MCF 10A (cell line): ENCODE measurements at regions not wholly inside any gene's neighbourhood (a gene's known extent, or its start where the extent isn't known, plus 50 kb on each side); places are given as distances from the start of the nearest gene placed in this dataset.

Source experiments
- BruUV-seq: library from RNA; stranded (reverse); fragments of 400-500 nt; replicated peaks from 2 replicates; lab custom pipeline; 2021; lab: Mats Ljungman, UMichigan
- CTCF ChIA-PET: fragments of 300-600 bp; sonication (Branson Sonifier 250); formaldehyde crosslinking; extraction: SDS; loops from one replicate; lab custom pipeline; 2021; ENCODE audit warnings: antibody characterized with exemption, inconsistent platforms; lab: Yijun Ruan, JAX
- POLR2A ChIA-PET: fragments of 300-600, 350-650 bp; sonication (Branson Sonifier 250); formaldehyde crosslinking; extraction: SDS; loops from one replicate; lab custom pipeline; 2020; ENCODE audit warnings: antibody characterized with exemption, inconsistent platforms; lab: Yijun Ruan, JAX
- DNase-seq: peaks from one replicate; pipeline ENCODE4 v3.0.0-alpha.2; 2018; ENCODE audit not compliant: unreplicated experiment
- H3K27ac Mint-ChIP-seq: one replicate; pipeline ENCODE4 v1.8.0; 2022; ENCODE audit warnings: mild to moderate bottlenecking, low read depth, mixed read lengths; ENCODE audit not compliant: unreplicated experiment
- H3K27me3 Mint-ChIP-seq: one replicate; pipeline ENCODE4 v1.8.0; 2022; ENCODE audit warnings: mixed read lengths; ENCODE audit not compliant: insufficient read depth, unreplicated experiment
- H3K36me3 Mint-ChIP-seq: one replicate; pipeline ENCODE4 v1.8.0; 2022; ENCODE audit warnings: mild to moderate bottlenecking, moderate library complexity, mixed read lengths; ENCODE audit not compliant: insufficient read depth, unreplicated experiment
- H3K4me1 Mint-ChIP-seq: one replicate; pipeline ENCODE4 v1.8.0; 2022; ENCODE audit warnings: mixed read lengths; ENCODE audit not compliant: insufficient read depth, unreplicated experiment
- H3K4me3 Mint-ChIP-seq: one replicate; pipeline ENCODE4 v1.8.0; 2022; ENCODE audit warnings: mild to moderate bottlenecking, moderate library complexity, mixed read lengths; ENCODE audit not compliant: unreplicated experiment
- H3K9me3 Mint-ChIP-seq: one replicate; pipeline ENCODE4 v1.8.0; 2022; ENCODE audit warnings: mixed read lengths; ENCODE audit not compliant: unreplicated experiment
- intact Hi-C: fragments of 100-400 bp; cut with micrococcal nuclease; formaldehyde crosslinking; loops from 2 replicates; pipeline ENCODE4 v1.14.1; 2022
- TF ChIP-seq, protein P1 (sequence below): fragments of 200-600 bp; IDR thresholded peaks from one replicate; pipeline ENCODE4 v1.8.0; 2022; ENCODE audit warnings: antibody characterized with exemption, mild to moderate bottlenecking; ENCODE audit not compliant: unreplicated experiment

DNA sequence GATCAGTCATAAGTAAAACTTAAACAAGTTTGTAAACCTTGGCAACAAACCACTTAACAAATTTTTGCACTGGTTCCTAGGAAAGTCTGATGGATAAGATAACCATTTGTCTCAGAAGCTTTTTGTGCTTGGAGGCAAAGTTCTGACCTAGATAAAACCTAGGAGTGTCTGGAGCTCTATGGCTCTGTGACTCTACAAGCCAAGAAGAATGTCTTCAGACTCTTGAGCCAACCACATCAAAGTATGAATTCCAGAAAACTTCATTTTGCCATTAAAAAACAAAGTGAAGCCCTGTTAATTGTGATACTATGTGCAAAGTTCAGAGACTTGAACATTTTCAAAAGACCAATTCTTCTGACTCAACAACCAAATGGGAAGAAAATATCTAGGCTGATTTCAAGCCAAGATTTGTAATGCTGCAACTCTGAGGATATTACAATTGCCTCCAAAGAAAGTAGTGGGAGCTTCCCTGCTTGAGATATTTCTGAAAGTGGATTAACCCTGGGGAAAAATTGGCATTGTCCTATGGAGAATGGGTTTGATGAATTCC is 158.1 kb upstream of the FOXQ1 start:
- POLR2A ChIA-PET: interaction anchor here (0.6 to 1.4 kb wide), 3 partner anchors 10 to 29 kb away, joined by 3 to 5 read pairs (median 3); no protein-coding TSS in a partner anchor
- intact Hi-C loops: no loop called here
- H3K4me3 Mint-ChIP-seq: no peak overlapping the region
- H3K36me3 Mint-ChIP-seq: no peaks in the 10 kb centered on the region
- H3K9me3 Mint-ChIP-seq: no peaks in the 10 kb centered on the region
- H3K27ac Mint-ChIP-seq: no peak overlapping the region
- H3K4me1 Mint-ChIP-seq: no peaks in the 10 kb centered on the region
- CTCF ChIA-PET: no interaction called here
- TF ChIP-seq, protein P1, sequence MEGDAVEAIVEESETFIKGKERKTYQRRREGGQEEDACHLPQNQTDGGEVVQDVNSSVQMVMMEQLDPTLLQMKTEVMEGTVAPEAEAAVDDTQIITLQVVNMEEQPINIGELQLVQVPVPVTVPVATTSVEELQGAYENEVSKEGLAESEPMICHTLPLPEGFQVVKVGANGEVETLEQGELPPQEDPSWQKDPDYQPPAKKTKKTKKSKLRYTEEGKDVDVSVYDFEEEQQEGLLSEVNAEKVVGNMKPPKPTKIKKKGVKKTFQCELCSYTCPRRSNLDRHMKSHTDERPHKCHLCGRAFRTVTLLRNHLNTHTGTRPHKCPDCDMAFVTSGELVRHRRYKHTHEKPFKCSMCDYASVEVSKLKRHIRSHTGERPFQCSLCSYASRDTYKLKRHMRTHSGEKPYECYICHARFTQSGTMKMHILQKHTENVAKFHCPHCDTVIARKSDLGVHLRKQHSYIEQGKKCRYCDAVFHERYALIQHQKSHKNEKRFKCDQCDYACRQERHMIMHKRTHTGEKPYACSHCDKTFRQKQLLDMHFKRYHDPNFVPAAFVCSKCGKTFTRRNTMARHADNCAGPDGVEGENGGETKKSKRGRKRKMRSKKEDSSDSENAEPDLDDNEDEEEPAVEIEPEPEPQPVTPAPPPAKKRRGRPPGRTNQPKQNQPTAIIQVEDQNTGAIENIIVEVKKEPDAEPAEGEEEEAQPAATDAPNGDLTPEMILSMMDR: no peak
- DNase-seq: no peak
- BruUV-seq: no TSS peak
- peaks cover 24% of the 10 kb centered on the region for H3K27me3 Mint-ChIP-seq

DNA sequence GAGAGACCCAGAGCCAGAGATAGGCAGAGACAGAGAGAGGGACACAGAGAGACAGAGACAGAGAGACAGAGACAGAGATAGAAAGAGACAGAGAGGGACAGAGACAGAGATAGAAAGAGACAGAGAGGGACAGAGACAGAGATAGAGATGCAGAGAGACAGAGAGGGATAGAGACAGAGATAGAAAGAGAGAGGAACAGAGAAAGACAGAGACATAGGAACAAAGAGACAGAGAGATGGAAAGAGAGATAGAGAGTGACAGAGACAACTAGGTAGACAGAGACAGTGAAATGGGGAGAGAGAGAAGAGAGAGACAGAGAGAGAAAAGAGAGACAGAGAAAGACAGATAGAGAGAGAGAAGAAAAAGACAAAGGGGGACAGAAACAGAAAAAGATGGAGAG is 165.4 kb upstream of the FOXQ1 start:
- Mint-ChIP-seq H3K4me3 (no peak overlapping the region), H3K27ac (no peak overlapping the region), H3K4me1 (no peaks in the 10 kb centered on the region), H3K36me3 (no peaks in the 10 kb centered on the region), H3K9me3 (no peaks in the 10 kb centered on the region), H3K27me3 (peaks cover 14% of the 10 kb centered on the region)
- TF ChIP-seq, protein P1: no peak
- DNase-seq: no peak
- intact Hi-C loops: no loop called here
- BruUV-seq: no TSS peak
- CTCF ChIA-PET: no interaction called here
- POLR2A ChIA-PET: no interaction called here

DNA sequence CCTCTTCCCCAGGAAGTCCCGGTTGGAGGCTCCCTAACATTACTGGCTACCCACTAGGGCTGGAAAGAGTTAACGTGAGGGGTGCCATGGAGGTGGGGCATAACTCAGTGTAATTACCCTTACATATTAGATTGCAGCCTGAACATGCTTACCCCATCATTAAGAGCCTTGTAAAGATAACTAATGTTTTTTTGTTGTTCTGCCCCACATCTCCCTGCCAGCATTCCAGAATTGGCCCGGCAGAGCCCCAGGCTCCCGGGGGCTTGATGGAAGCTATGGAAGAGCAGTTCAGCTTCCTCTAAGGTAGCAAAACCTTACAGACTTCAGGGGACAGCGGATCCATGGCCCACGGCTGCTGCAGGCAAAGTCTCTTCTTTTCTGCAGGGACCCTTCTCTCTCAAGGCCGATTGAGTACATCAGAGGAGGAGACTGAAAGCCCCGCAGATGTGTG is 166.1 kb upstream of the FOXQ1 start:
- H3K4me1 Mint-ChIP-seq: no peaks in the 10 kb centered on the region
- CTCF ChIA-PET: no interaction called here
- H3K27ac Mint-ChIP-seq: no peak overlapping the region
- no peak for DNase-seq
- no peaks in the 10 kb centered on the region for H3K9me3 Mint-ChIP-seq
- H3K27me3 Mint-ChIP-seq: peaks cover 7% of the 10 kb centered on the region
- POLR2A ChIA-PET: no interaction called here
- TF ChIP-seq, protein P1: no peak
- BruUV-seq: no TSS peak
- H3K4me3 Mint-ChIP-seq: no peak overlapping the region
- intact Hi-C loops: no loop called here
- no peaks in the 10 kb centered on the region for H3K36me3 Mint-ChIP-seq

DNA sequence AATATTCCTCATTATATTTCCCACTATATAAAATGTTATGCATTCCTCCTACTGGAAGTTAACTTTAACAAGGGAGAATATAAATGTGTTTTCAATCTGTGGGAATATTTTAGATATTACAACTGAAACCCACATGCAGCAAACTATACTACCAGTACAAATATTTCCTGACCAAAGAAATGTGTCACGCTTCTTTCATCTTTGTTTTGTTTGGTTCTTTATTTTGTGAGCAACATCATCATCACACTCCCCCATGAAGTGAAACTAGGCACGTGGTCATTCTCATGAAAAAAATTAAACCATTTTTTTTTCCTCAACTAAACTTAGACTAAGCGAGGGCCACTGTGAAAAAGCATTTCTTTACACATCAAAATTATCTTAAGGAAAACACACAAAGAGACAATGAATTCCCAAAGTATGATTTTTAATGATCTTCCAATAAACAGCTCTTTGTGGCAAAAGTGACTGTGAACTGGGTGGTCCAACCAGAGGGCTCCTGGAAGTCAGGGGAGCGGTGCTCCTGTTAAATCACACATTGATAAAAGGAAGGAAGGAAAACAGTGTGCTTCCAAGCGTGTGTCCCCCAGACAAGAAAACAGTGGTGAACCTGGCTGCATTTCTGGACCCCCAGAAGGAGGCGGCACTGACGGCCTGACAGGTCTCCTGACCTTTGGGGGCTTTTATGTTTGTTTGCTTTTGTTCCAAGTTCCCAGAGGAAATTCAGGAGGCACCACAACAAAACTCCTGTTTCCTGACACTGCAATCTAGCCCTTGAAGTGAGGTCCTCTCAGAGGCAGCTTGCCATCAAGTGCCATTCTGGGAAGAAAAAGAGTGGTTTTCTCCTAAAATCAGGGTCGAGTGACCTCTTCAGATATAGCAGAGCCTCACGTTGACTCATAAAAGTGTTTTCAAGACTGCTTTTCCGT is 166.8 kb upstream of the FOXQ1 start:
- no peak overlapping the region for H3K27ac Mint-ChIP-seq
- POLR2A ChIA-PET: no interaction called here
- no peak for DNase-seq
- no peak overlapping the region for H3K4me3 Mint-ChIP-seq
- no peaks in the 10 kb centered on the region for H3K9me3 Mint-ChIP-seq
- intact Hi-C loops: no loop called here
- CTCF ChIA-PET: no interaction called here
- BruUV-seq: no TSS peak
- H3K4me1 Mint-ChIP-seq: no peaks in the 10 kb centered on the region
- TF ChIP-seq, protein P1: no peak
- H3K27me3 Mint-ChIP-seq: peaks cover under 1% of the 10 kb centered on the region
- no peaks in the 10 kb centered on the region for H3K36me3 Mint-ChIP-seq
